ENCODE measurements at regions not wholly inside any gene's neighbourhood (a gene's known extent, or its start where the extent isn't known, plus 50 kb on each side); places are given as distances from the start of the nearest gene placed in this dataset.

DNA sequence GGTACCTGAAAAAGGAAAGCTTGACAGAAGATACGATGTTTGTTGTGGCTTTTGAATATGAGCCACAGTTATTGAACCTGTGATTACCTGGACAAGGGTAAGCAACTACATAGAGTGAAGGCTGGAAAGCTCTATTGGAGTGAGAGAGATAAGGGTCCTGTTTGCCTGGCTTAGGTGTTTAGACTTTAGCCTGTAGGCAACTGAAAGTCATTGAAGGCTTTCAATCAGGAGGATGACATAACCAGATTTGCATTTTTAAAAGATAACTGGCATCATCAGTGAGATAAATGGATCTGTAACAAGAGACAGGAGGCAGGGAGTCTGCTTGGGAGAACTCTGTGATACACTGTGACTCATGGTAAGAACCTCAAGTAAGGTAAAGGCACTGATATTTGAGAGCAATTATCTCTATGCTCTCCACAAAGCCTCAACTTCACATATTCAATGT is 128.9 kb upstream of the SOX5 start:
- Mint-ChIP-seq H3K4me1 (peaks cover 0 to 3% (median 0%) of the 10 kb centered on the region in 3 donors), H3K36me3 (no peaks in the 10 kb centered on the region), H3K9me3 (no peaks in the 10 kb centered on the region), H3K27ac (no peak overlapping the region), H3K4me3 (peak overlapping the region in 1 of 4 donors; percentile 21), H3K27me3 (no peaks in the 10 kb centered on the region)

DNA sequence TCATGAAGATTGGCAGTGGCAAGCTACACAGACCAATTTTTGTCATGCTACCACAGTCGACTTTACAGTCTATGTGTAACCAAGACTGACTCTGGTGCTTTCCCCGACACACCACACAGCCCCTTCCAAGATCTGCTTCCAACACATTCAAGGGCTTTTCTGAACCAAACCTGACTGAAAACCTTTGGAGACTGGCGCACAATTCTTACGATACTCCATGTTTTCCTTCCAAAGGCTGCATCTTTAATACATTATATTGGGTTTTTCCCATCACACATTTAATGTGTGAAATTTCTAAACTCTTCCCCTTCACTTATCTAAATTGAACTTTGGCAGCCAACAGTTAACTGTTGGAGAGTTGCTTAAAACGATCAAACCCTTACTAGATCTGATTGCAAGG is 127.7 kb upstream of the SOX5 start:
- no peak overlapping the region for H3K4me3 Mint-ChIP-seq
- H3K4me1 Mint-ChIP-seq: no peaks in the 10 kb centered on the region
- H3K36me3 Mint-ChIP-seq: no peaks in the 10 kb centered on the region
- no peaks in the 10 kb centered on the region for H3K9me3 Mint-ChIP-seq
- no peak overlapping the region for H3K27ac Mint-ChIP-seq
- H3K27me3 Mint-ChIP-seq: no peaks in the 10 kb centered on the region

DNA sequence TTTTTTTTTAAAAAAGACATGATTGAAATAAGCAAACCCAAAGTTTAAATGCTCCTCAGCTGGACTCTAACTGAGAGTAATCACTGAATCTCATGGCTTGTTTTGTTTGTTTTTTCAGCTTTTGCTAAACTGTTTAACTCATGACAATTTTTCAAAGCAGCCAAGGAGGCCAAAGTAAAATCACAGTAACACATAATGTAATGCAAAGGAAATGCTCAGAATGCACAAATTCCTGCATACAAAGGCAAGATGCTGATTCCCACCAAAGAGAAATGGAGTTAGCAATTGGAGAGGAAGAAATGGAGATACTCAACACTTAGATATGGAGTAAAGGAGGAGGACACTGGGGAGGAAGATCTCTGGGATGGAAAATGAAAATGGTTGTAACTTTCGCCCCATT is 126.2 kb upstream of the SOX5 start:
- no peaks in the 10 kb centered on the region for H3K36me3 Mint-ChIP-seq
- no peak overlapping the region for H3K27ac Mint-ChIP-seq
- H3K9me3 Mint-ChIP-seq: no peaks in the 10 kb centered on the region
- no peaks in the 10 kb centered on the region for H3K4me1 Mint-ChIP-seq
- H3K4me3 Mint-ChIP-seq: no peak overlapping the region
- H3K27me3 Mint-ChIP-seq: no peaks in the 10 kb centered on the region

DNA sequence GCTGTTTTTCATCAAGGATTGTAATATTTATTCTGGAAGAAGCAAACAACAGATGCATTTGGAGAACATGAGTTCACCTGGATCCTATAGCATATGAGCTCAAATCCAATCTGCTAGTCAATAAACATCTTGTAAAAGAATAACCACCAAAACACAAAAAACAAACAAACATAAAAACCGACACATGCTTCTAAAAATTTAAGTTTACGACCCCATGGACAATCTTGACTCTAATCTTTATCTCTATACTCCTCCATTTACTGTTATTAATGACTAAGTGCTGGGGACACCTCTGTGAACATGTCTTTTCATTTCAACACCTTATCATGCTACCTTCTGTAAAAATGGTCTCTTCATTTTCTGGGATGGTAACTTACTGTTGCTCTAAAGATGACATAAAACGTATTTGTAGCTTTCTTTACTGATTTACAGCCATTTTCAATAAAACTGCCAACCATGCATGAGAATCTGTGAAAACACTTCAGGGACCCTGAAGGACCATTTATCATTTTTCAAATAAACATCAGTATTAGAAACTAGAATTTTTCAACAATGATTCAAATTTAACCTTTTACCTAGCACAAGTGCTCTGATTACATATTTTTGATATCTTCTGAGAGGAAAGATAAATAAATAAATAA is 123.8 kb upstream of the SOX5 start:
- Mint-ChIP-seq H3K9me3 (no peaks in the 10 kb centered on the region), H3K36me3 (no peaks in the 10 kb centered on the region), H3K27me3 (no peaks in the 10 kb centered on the region), H3K4me3 (no peak overlapping the region), H3K4me1 (no peaks in the 10 kb centered on the region), H3K27ac (no peak overlapping the region)

DNA sequence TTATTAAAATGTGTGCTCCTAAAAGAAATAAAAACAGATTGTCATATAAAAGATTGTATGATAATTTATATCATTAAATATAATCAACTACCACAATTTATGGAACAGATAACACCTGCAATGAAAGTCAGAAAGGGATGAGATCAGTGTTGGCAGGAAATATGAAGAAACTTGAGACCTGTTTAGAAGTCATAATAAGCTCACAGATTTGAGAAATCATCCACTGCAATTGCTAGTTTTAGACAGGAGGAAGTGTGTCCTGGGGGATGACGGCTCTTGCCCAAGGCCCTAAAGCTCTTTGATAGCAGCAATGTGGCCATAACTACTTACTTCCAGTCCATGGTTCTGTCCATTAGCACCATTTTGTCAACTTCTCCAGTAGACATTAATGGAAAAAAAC is 122.8 kb upstream of the SOX5 start:
- Mint-ChIP-seq H3K4me3 (no peak overlapping the region), H3K27me3 (no peaks in the 10 kb centered on the region), H3K4me1 (peaks cover 0 to 2% (median 0%) of the 10 kb centered on the region in 3 donors), H3K9me3 (no peaks in the 10 kb centered on the region), H3K36me3 (no peaks in the 10 kb centered on the region), H3K27ac (no peak overlapping the region)

DNA sequence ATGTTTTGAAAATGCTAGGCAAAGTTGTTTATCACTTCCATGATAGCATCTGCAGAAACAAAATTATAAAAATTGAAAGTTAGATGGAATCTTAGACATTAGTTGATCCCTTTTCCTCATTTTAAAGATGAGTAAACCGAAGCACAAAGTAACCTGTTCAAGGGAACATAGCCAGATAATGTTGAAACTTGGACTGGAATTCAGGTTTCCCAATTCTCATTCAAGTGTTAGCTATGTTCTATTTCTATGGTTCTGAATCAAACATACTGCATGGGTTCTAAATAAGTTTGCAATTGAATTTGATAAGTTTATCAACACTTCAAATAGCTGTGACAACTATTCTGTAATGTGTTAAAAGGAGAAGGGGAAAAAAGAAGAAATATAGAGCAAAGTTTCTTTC is 122.4 kb upstream of the SOX5 start:
- Mint-ChIP-seq H3K4me3 (no peak overlapping the region), H3K27ac (no peak overlapping the region), H3K27me3 (no peaks in the 10 kb centered on the region), H3K9me3 (no peaks in the 10 kb centered on the region), H3K4me1 (peaks cover 0 to 2% (median 0%) of the 10 kb centered on the region in 3 donors), H3K36me3 (no peaks in the 10 kb centered on the region)

DNA sequence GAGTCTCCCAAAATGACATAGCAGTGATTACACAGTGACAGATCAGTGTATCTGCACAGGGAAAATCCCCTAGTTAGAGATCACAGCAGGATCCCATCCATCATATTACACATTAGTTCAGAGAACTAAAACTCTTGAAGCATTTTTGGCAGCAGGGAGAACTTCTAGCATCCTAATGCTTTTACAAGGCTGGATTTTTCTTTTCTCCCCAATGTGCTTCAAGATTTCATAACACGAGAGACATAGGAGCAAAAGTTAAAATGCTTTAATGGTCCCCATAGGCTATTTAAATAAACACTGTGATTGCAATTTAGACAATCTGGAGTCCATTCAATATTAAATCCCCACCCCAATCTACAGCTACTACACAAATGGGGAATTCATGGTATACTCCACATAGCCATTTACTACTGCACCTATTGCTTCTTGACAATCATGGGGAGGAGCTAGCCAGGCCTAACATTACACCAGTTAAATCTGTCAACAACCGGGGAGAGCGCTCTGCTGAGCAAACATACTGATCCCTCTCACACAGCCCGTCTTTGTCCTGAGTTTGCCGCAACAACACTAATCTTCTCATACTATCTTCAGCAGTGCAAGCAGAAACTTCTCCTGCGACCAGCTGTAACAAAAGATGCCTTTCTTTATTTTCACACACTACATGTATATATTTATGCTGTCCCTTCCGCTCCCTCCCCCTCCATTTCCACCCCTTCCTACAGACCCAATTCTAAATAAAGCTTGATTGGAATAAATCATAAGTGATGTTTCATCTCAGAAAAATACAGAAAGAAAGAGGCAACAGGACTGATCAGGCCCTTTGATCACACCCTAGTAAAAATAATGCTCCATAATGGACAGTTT is 120.3 kb upstream of the SOX5 start:
- peaks cover 0 to 3% (median 0%) of the 10 kb centered on the region in 3 donors for H3K4me1 Mint-ChIP-seq
- H3K27me3 Mint-ChIP-seq: no peaks in the 10 kb centered on the region
- H3K9me3 Mint-ChIP-seq: no peaks in the 10 kb centered on the region
- peaks cover 2% of the 10 kb centered on the region for H3K36me3 Mint-ChIP-seq
- no peak overlapping the region for H3K27ac Mint-ChIP-seq
- peak overlapping the region in 1 of 4 donors; percentile 10 for H3K4me3 Mint-ChIP-seq

DNA sequence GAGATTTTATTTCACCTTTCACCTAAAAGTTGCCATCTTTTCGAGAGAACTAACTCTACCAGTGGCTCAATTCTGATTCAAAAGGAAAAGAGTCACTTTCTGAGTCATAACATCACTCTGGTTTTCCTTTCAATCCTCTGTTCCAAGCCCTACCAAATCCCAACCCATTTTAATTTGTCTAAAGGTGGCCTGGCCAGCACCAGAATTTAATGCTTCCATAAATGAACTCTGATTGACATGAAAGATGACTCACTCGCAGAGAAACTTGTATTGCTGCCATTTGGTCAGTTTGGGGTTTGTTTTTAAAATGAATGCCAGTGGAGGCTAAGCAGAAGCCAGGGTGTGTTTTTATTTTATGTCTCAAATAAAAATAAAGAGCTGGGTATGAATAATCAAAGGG is 117.4 kb upstream of the SOX5 start:
- no peak overlapping the region for H3K27ac Mint-ChIP-seq

DNA sequence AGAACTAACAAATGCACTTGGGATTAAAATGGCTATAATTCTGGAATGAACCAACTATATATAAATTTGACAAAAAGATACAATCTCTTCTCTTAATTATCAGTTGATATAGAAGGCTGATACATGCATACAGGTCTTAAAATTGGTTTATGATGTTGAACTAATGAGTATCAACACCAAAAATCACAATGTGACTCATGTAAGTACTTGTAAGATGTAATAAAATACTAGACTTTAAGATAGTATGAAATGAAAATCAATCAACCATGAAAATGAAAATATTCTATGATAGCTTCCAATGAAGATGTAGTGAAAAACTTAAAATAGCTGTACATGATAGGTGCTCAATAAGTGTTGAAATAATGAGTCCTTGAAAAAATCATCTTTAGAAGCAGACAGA is 116.6 kb upstream of the SOX5 start:
- Mint-ChIP-seq H3K9me3 (no peaks in the 10 kb centered on the region), H3K27ac (no peak overlapping the region), H3K36me3 (peaks cover 2% of the 10 kb centered on the region), H3K4me1 (peaks cover 0 to 3% (median 0%) of the 10 kb centered on the region in 3 donors), H3K27me3 (no peaks in the 10 kb centered on the region), H3K4me3 (no peak overlapping the region)

More for the DNA sequence above, 117.4 kb upstream of the SOX5 start:
- Mint-ChIP-seq H3K27me3 (no peaks in the 10 kb centered on the region), H3K4me3 (no peak overlapping the region), H3K9me3 (no peaks in the 10 kb centered on the region), H3K4me1 (peaks cover 0 to 3% (median 0%) of the 10 kb centered on the region in 3 donors), H3K36me3 (peaks cover 2% of the 10 kb centered on the region)

DNA sequence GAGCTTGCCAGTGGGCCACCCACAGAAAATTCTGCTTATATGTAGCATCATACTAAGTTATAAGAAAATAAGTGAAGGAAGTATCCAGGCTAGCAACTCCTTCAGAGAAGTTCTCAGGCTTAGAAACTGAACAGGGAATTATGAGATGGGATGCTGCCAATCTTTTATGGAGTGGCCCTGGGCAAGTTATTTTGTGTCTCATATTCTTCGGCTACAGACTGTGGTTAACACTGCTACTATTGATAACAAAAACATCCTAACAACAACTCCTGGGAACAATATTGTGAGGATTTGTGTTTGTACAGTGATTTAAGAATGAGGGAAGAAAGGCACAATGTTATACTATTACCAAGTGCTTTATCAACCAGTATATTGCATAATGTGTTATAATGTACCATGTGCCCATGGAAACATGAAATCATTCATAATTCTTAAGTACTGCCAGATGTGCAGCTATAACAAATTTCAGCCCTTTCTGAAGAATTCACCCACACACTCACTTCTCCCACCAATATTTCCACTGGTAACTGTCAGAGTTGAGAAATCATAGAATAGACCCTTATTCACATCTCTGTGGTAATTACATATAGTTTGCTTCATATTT is 113.3 kb upstream of the SOX5 start:
- Mint-ChIP-seq H3K4me1 (peaks cover 0 to 3% (median 0%) of the 10 kb centered on the region in 3 donors), H3K36me3 (peaks cover 2% of the 10 kb centered on the region), H3K27ac (no peak overlapping the region), H3K27me3 (no peaks in the 10 kb centered on the region), H3K4me3 (no peak overlapping the region), H3K9me3 (no peaks in the 10 kb centered on the region)

DNA sequence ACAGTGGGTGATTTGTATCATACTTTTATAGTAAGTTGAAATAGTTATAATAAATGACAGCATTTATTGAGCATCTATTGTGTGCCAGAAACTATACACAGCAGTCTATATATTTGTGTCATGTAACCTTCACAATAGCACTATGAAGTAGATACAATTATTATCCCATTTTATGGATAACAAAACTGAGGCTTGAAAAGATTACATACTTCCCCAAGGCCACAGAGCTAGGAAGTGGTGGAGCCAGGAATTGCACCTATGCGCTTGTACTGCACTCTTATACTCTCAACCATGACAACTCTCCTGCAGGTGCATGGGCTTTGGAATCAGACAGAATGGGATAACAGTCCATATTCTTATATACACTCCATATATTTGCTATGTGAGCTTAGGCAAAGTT is 110.6 kb upstream of the SOX5 start:
- Mint-ChIP-seq H3K27me3 (no peaks in the 10 kb centered on the region), H3K4me1 (no peaks in the 10 kb centered on the region), H3K27ac (no peak overlapping the region), H3K36me3 (no peaks in the 10 kb centered on the region), H3K9me3 (no peaks in the 10 kb centered on the region), H3K4me3 (no peak overlapping the region)

DNA sequence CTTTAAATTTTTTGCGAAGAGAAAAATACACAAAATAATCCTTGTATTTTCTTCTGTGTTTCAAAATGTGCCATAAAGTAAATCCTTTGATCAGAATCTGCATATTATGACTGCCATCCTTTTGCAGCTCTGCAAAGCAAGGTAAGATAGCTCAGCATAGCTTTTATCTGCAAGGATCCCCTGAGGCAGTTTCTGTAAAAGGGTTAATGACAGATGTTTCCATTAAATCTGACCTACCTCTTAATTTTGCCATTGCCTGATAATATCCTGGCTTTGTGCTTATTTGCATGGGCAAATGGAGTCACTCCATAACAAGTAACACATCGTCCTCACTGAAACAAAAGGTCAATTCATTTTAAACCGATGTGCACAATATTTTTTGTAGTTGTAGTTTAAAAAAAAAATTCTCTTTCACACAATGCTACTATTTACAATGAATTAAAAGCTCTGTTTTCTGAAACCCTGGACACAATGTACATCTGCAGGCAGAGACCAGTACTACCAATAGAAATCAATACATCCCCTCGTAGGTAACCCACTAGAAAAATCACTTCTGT is 108.5 kb upstream of the SOX5 start:
- Mint-ChIP-seq H3K36me3 (no peaks in the 10 kb centered on the region), H3K27me3 (no peaks in the 10 kb centered on the region), H3K4me3 (no peak overlapping the region), H3K4me1 (no peaks in the 10 kb centered on the region), H3K27ac (no peak overlapping the region), H3K9me3 (no peaks in the 10 kb centered on the region)

DNA sequence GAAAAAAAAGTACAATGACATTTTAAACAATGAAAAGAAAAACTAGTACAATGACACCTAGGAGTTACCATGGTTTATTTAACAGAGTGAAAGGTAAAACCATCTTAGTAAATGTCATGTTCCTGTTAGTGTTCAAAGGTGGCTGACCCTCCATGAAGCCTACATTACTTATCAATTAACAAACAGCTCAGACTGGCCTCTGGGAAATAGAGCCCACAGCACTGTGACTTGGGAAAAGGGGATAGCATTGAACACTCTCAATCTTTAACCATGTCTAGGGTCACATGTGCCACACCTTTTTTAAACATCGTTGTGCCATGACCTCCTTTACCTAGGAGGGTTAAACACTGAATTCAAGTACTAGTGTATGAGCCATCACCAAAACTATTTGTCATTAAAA is 106.3 kb upstream of the SOX5 start:
- no peaks in the 10 kb centered on the region for H3K9me3 Mint-ChIP-seq
- no peaks in the 10 kb centered on the region for H3K36me3 Mint-ChIP-seq
- H3K27me3 Mint-ChIP-seq: no peaks in the 10 kb centered on the region
- no peak overlapping the region for H3K4me3 Mint-ChIP-seq
- no peaks in the 10 kb centered on the region for H3K4me1 Mint-ChIP-seq
- H3K27ac Mint-ChIP-seq: no peak overlapping the region

DNA sequence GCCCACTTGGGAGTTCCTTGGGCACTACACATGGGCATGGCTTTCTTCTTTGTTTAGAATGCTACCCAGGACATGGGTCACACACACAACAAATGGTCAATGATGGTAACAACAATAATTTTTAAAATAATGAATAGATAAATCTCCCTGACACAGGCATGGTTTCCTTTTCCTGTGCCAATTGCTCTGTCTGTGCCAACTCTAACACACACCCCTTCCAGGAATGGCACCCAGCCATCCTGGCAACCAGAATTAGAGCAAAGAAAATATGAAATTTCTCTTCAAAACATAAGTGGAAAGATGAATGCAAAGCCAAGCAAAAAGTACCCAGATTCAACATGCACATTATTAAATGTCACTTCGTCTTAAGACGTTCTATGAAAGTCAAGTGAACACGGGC is 104.9 kb upstream of the SOX5 start:
- H3K4me3 Mint-ChIP-seq: no peak overlapping the region
- H3K9me3 Mint-ChIP-seq: no peaks in the 10 kb centered on the region
- no peaks in the 10 kb centered on the region for H3K4me1 Mint-ChIP-seq

DNA sequence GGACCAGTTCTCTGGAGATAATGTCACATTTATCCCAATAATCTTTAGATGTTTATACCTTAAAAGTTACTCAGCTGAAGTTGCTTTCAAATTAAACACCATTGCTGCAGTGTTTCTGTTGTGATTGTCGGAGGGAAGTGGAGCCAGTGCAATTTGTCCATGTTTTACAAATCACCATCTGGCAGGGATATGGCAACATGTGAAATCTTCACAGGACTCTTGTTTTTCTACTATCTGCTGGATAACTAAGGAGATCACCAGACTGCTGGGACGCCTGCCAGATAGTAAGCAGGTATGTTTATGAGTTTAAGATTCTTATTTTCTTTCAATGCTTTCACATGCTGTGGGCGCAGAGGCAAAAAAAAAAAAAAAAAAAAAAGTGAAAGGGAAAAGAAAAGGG is 100.3 kb upstream of the SOX5 start:
- no peaks in the 10 kb centered on the region for H3K36me3 Mint-ChIP-seq
- peaks cover 0 to 1% (median 0%) of the 10 kb centered on the region in 3 donors for H3K4me1 Mint-ChIP-seq
- H3K9me3 Mint-ChIP-seq: peaks cover 0 to 6% (median 0%) of the 10 kb centered on the region in 3 donors
- H3K27ac Mint-ChIP-seq: no peak overlapping the region
- H3K4me3 Mint-ChIP-seq: no peak overlapping the region
- no peaks in the 10 kb centered on the region for H3K27me3 Mint-ChIP-seq

More for the DNA sequence above, 104.9 kb upstream of the SOX5 start:
- Mint-ChIP-seq H3K36me3 (no peaks in the 10 kb centered on the region), H3K27ac (no peak overlapping the region), H3K27me3 (no peaks in the 10 kb centered on the region)

All from IgD-negative memory B cell (primary cell).